Stimulated activated CD4-positive, alpha-beta T cell treated with anti-CD3 and anti-CD28 coated beads, Interleukin-2, amount 100 ng/mL, for 48 hours (primary cell): ENCODE measurements at regions not wholly inside any gene's neighbourhood (a gene's known extent, or its start where the extent isn't known, plus 50 kb on each side); places are given as distances from the start of the nearest gene placed in this dataset.

Experiments used
- DNase-seq, 2 donors: peaks; one replicate each; pipeline ENCODE4 v3.0.0-alpha.2; 2020

DNA sequence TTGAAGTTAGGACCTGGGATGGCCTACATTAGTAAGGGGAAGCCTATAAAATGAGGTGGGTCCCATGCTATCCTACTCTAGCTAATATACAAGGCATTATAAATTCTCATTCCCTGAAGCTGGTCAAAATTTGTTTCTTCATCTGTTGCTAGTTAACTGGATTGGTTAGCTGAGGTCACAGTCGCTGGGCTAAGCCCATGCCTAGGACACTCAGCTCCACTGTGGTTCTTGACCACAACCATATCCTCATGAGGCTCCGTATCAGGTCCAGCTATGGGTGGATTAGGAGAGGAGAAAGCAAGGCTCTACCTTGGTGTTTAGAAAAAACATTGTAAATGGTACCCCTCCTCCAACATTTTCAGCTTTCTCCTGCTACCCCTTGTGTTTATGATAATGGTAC is 52.8 kb upstream of the RAI14 start:
- no peak for DNase-seq

DNA sequence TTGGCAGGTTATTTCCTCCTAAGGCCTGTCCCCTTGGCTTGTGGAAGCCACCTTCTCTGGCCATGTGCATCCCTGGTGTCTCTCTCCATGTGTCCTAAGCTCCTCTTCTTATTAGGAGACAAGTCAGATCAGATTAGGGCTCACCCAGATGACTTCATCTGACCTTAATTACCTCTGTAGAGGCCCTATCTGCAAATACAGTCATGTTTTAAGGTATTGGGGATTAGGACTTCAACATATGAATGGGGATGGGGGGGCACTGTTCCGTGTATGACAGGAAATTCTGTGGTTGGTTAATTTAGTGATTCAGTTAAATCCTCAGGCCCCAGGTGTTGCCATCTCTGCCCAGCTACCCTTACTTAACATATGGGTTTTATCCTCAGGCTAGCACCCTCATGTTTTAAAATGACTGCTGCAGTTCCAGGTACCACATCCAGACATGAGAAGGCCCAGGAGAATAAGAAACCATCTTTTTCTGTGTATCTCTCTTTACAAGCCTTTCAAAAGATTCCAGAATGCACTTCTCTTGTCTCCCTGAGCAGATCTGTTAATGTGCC is 51.9 kb upstream of the RAI14 start:
- DNase-seq = no peak

GRCh38 chr5:34606101-34606500 is 50.0 kb upstream of the RAI14 start:
- no peak for DNase-seq
